ENCODE measurements at regions not wholly inside any gene's neighbourhood (a gene's known extent, or its start where the extent isn't known, plus 50 kb on each side); places are given as distances from the start of the nearest gene placed in this dataset.

GRCh38 chr21:25097648-25098047 lies 509.6 kb downstream of the MRPL39 start:
- TF ChIP-seq POLR2AphosphoS5 (IDR thresholded peaks at IDR 0.05; ENCODE audit: low read depth, low read length) (no peak), POLR2A (IDR thresholded peaks at IDR 0.05; ENCODE audit: low read depth, low read length) (no peak), SPI1 (IDR thresholded peaks at IDR 0.05; ENCODE audit: low read depth, low read length) (no peak)
